ENCODE measurements at regions not wholly inside any gene's neighbourhood (a gene's known extent, or its start where the extent isn't known, plus 50 kb on each side); places are given as distances from the start of the nearest gene placed in this dataset.

- Histone ChIP-seq H3K9me3 (ENCODE audit: low read length) (no peaks in the 10 kb centered on the region), H3F3A (ENCODE audit: insufficient read depth, low read length, poor library complexity, severe bottlenecking) (no peaks in the 10 kb centered on the region), H2AFZ (ENCODE audit: low read depth, low read length) (no peak overlapping the region), H4K20me1 (ENCODE audit: insufficient read depth) (no peaks in the 10 kb centered on the region), H3K27me3 (ENCODE audit: insufficient read depth, low read depth, low read length) (no peaks in the 10 kb centered on the region), H3K36me3 (ENCODE audit: insufficient read depth, low read length) (no peaks in the 10 kb centered on the region), H3K9me2 (ENCODE audit: insufficient read depth, low read length) (no peaks in the 10 kb centered on the region), H3K4me3 (ENCODE audit: low read length) (no peak overlapping the region), H3K79me2 (replicated peaks; ENCODE audit: insufficient read depth, low read length) (no peaks in the 10 kb centered on the region), H3K27ac (ENCODE audit: low read length) (no peak overlapping the region), H3K4me2 (ENCODE audit: low read length) (no peak overlapping the region), H3K9ac (ENCODE audit: low read length) (no peak overlapping the region)
- TF ChIP-seq RAD21 (conservative IDR thresholded peaks at IDR 0.05) (no peak), TAF1 (IDR thresholded peaks at IDR 0.05; ENCODE audit: low read depth) (no peak), POLR2AphosphoS5 (IDR thresholded peaks at IDR 0.05) (no peak), REST (IDR thresholded peaks at IDR 0.05; ENCODE audit: borderline replicate concordance) (no peak), EP300 (conservative IDR thresholded peaks at IDR 0.05; ENCODE audit: poor library complexity, severe bottlenecking) (no peak), CTCF (IDR thresholded peaks at IDR 0.05; ENCODE audit: poor library complexity, severe bottlenecking) (no peak)
Observed at GRCh38 chr2:216553482-216554240, 55.0 kb downstream of the RPL37A start.

GRCh38 chr2:216554286-216554685, 55.6 kb downstream of the RPL37A start:
- Histone ChIP-seq H3K36me3 (ENCODE audit: insufficient read depth, low read length) (no peaks in the 10 kb centered on the region), H4K20me1 (ENCODE audit: insufficient read depth) (no peaks in the 10 kb centered on the region), H3K79me2 (replicated peaks; ENCODE audit: insufficient read depth, low read length) (no peaks in the 10 kb centered on the region), H3K9ac (ENCODE audit: low read length) (no peak overlapping the region), H3K4me3 (ENCODE audit: low read length) (no peak overlapping the region), H3K4me2 (ENCODE audit: low read length) (no peak overlapping the region), H3K27me3 (ENCODE audit: insufficient read depth, low read depth, low read length) (no peaks in the 10 kb centered on the region), H3K9me2 (ENCODE audit: insufficient read depth, low read length) (no peaks in the 10 kb centered on the region), H3K27ac (ENCODE audit: low read length) (no peak overlapping the region), H3F3A (ENCODE audit: insufficient read depth, low read length, poor library complexity, severe bottlenecking) (no peaks in the 10 kb centered on the region), H2AFZ (ENCODE audit: low read depth, low read length) (no peak overlapping the region), H3K9me3 (ENCODE audit: low read length) (no peaks in the 10 kb centered on the region)
- TF ChIP-seq TAF1 (IDR thresholded peaks at IDR 0.05; ENCODE audit: low read depth) (no peak), RAD21 (conservative IDR thresholded peaks at IDR 0.05) (no peak), POLR2AphosphoS5 (IDR thresholded peaks at IDR 0.05) (no peak), CTCF (IDR thresholded peaks at IDR 0.05; ENCODE audit: poor library complexity, severe bottlenecking) (no peak), EP300 (conservative IDR thresholded peaks at IDR 0.05; ENCODE audit: poor library complexity, severe bottlenecking) (no peak), EZH2 (IDR thresholded peaks at IDR 0.05; ENCODE audit: borderline replicate concordance, insufficient read depth, low read length, poor library complexity, severe bottlenecking) (no peak), MXI1 (conservative IDR thresholded peaks at IDR 0.05; ENCODE audit: poor library complexity, severe bottlenecking) (no peak), SMC3 (conservative IDR thresholded peaks at IDR 0.05; ENCODE audit: poor library complexity) (no peak), REST (IDR thresholded peaks at IDR 0.05; ENCODE audit: borderline replicate concordance) (no peak)
